ENCODE measurements at regions not wholly inside any gene's neighbourhood (a gene's known extent, or its start where the extent isn't known, plus 50 kb on each side); places are given as distances from the start of the nearest gene placed in this dataset.

GRCh38 chr18:64982414-64983055 lies 768.3 kb upstream of the CDH7 start:
- no peak for DNase-seq

- no peak for DNase-seq
Observed at GRCh38 chr18:64981915-64982314, 768.9 kb upstream of the CDH7 start.

GRCh38 chr18:64979791-64980190 lies 771.0 kb upstream of the CDH7 start:
- no peak for DNase-seq

GRCh38 chr18:64974391-64975125 lies 776.3 kb upstream of the CDH7 start:
- DNase-seq: no peak

- no peak for DNase-seq
Observed at GRCh38 chr18:64972545-64972944, 778.3 kb upstream of the CDH7 start.

- no peak for DNase-seq
Observed at GRCh38 chr18:64966667-64967066, 784.1 kb upstream of the CDH7 start.

- no peak for DNase-seq
Observed at GRCh38 chr18:64956465-64956864, 794.3 kb upstream of the CDH7 start.

- DNase-seq: no peak
Observed at GRCh38 chr18:64949885-64950284, 800.9 kb upstream of the CDH7 start.

GRCh38 chr18:64936671-64937070 lies 787.8 kb upstream of the LINC00305 start:
- no peak for DNase-seq

GRCh38 chr18:64929036-64929435 lies 780.1 kb upstream of the LINC00305 start:
- no peak for DNase-seq

GRCh38 chr18:64919971-64920570 lies 771.2 kb upstream of the LINC00305 start:
- no peak for DNase-seq

GRCh38 chr18:64918851-64919250 lies 770.0 kb upstream of the LINC00305 start:
- DNase-seq: no peak

GRCh38 chr18:64893349-64893748 lies 744.5 kb upstream of the LINC00305 start:
- no peak for DNase-seq

GRCh38 chr18:64888956-64889355 lies 740.1 kb upstream of the LINC00305 start:
- no peak for DNase-seq

GRCh38 chr18:64886995-64887394 lies 738.1 kb upstream of the LINC00305 start:
- no peak for DNase-seq

- DNase-seq: no peak
Observed at GRCh38 chr18:64882896-64883295, 734.0 kb upstream of the LINC00305 start.

- no peak for DNase-seq
Observed at GRCh38 chr18:64876833-64877232, 727.9 kb upstream of the LINC00305 start.

- no peak for DNase-seq
Observed at GRCh38 chr18:64872710-64873458, 724.0 kb upstream of the LINC00305 start.

- DNase-seq: no peak
Observed at GRCh38 chr18:64854112-64854511, 705.2 kb upstream of the LINC00305 start.

- no peak for DNase-seq
Observed at GRCh38 chr18:64852281-64852680, 703.4 kb upstream of the LINC00305 start.

GRCh38 chr18:64851726-64852125 lies 702.8 kb upstream of the LINC00305 start:
- no peak for DNase-seq

GRCh38 chr18:64850791-64851190 lies 701.9 kb upstream of the LINC00305 start:
- DNase-seq: no peak

GRCh38 chr18:64840911-64841701 lies 692.2 kb upstream of the LINC00305 start:
- DNase-seq: no peak

Measured in SIG-M5 (cell line).